Astrocyte (in vitro differentiated cells and primary cell): ENCODE measurements at regions not wholly inside any gene's neighbourhood (a gene's known extent, or its start where the extent isn't known, plus 50 kb on each side); places are given as distances from the start of the nearest gene placed in this dataset.

ENCODE experiments used
- DNase-seq: peaks from one replicate; pipeline ENCODE4 v3.0.0-alpha.2; 2010; ENCODE audit warnings: low read depth
- FAIRE-seq: peaks from 2 replicates; lab custom pipeline; 2011; peaks lifted over from hg19 to GRCh38; lab: Jason Lieb, UNC
- H2AFZ ChIP-seq: 2 replicates; pipeline ENCODE4 v1.6.0; 2012; ENCODE audit warnings: low read depth, low read length, inconsistent platforms
- H3K27ac ChIP-seq: 2 replicates; pipeline ENCODE4 v1.5.1; 2011; ENCODE audit warnings: low read depth, low read length, inconsistent platforms
- H3K27me3 ChIP-seq: 2 replicates; pipeline ENCODE4 v1.6.0; 2011; ENCODE audit warnings: low read length, inconsistent platforms; ENCODE audit not compliant: insufficient read depth
- H3K36me3 ChIP-seq: 2 replicates; pipeline ENCODE4 v1.5.1; 2011; ENCODE audit warnings: low read length, inconsistent platforms; ENCODE audit not compliant: insufficient read depth
- H3K4me1 ChIP-seq: 2 replicates; pipeline ENCODE4 v1.5.1; 2011; ENCODE audit warnings: low read length, inconsistent platforms; ENCODE audit not compliant: insufficient read depth
- H3K4me2 ChIP-seq: 2 replicates; pipeline ENCODE4 v1.6.0; 2012; ENCODE audit warnings: low read length, inconsistent platforms
- H3K4me3 ChIP-seq: 2 replicates; pipeline ENCODE4 v1.5.1; 2011; ENCODE audit warnings: low read depth, mild to moderate bottlenecking, low read length, inconsistent platforms; ENCODE audit not compliant: insufficient read depth
- H3K79me2 ChIP-seq: 2 replicates; pipeline ENCODE4 v1.6.0; 2012; ENCODE audit warnings: mild to moderate bottlenecking, low read length, inconsistent platforms; ENCODE audit not compliant: insufficient read depth
- H3K9ac ChIP-seq: 2 replicates; pipeline ENCODE4 v1.6.0; 2012; ENCODE audit warnings: mild to moderate bottlenecking, low read length, inconsistent platforms
- H3K9me3 ChIP-seq: 2 replicates; pipeline ENCODE4 v1.5.1; 2012; ENCODE audit warnings: low read depth, mild to moderate bottlenecking, low read length, inconsistent platforms; ENCODE audit not compliant: insufficient read depth
- H4K20me1 ChIP-seq: 2 replicates; pipeline ENCODE4 v1.6.0; 2012; ENCODE audit warnings: low read length, inconsistent platforms; ENCODE audit not compliant: insufficient read depth
- H3K27ac Mint-ChIP-seq: one replicate; pipeline ENCODE4 v1.8.0; 2021; ENCODE audit warnings: mild to moderate bottlenecking, mixed read lengths; ENCODE audit not compliant: unreplicated experiment
- H3K27me3 Mint-ChIP-seq: one replicate; pipeline ENCODE4 v1.8.0; 2021; ENCODE audit warnings: low read depth, mixed read lengths; ENCODE audit not compliant: unreplicated experiment
- H3K36me3 Mint-ChIP-seq: one replicate; pipeline ENCODE4 v1.8.0; 2021; ENCODE audit warnings: low read depth, mixed read lengths; ENCODE audit not compliant: unreplicated experiment
- H3K4me1 Mint-ChIP-seq: one replicate; pipeline ENCODE4 v1.8.0; 2021; ENCODE audit warnings: low read depth, mixed read lengths; ENCODE audit not compliant: unreplicated experiment
- H3K4me3 Mint-ChIP-seq: one replicate; pipeline ENCODE4 v1.8.0; 2021; ENCODE audit warnings: mild to moderate bottlenecking, moderate library complexity, mixed read lengths; ENCODE audit not compliant: unreplicated experiment
- H3K9me3 Mint-ChIP-seq: one replicate; pipeline ENCODE4 v1.8.0; 2021; ENCODE audit warnings: mild to moderate bottlenecking, mixed read lengths; ENCODE audit not compliant: unreplicated experiment
- CTCF ChIP-seq: IDR thresholded peaks from 2 replicates; pipeline ENCODE4 v1.5.1; 2011; ENCODE audit warnings: low read depth, mild to moderate bottlenecking, inconsistent platforms, low read length, moderate library complexity; ENCODE audit not compliant: insufficient read depth
- EZH2 ChIP-seq: IDR thresholded peaks from 2 replicates; pipeline ENCODE4 v1.6.1; 2012; ENCODE audit warnings: mild to moderate bottlenecking, low read length, inconsistent platforms; ENCODE audit not compliant: insufficient read depth

GRCh38 chr4:3671571-3672464 lies 94.4 kb upstream of the ADRA2C start:
- no peak for DNase-seq
- H2AFZ ChIP-seq, result no peak overlapping the region
- no peak overlapping the region for H3K4me3 ChIP-seq
- H3K36me3 ChIP-seq, result no peaks in the 10 kb centered on the region
- Mint-ChIP-seq H3K4me1 (no peaks in the 10 kb centered on the region), H3K27ac (no peak overlapping the region), H3K4me3 (no peak overlapping the region), H3K9me3 (peaks cover 9% of the 10 kb centered on the region), H3K27me3 (peaks cover 38% of the 10 kb centered on the region), H3K36me3 (peaks cover 10% of the 10 kb centered on the region)
- H3K4me2 ChIP-seq, result no peak overlapping the region
- no peaks in the 10 kb centered on the region for H4K20me1 ChIP-seq
- H3K9me3 ChIP-seq, result peaks cover 9% of the 10 kb centered on the region
- H3K9ac ChIP-seq, result no peak overlapping the region
- TF ChIP-seq CTCF (no peak), EZH2 (no peak)
- no peak overlapping the region for H3K27ac ChIP-seq
- no peaks in the 10 kb centered on the region for H3K4me1 ChIP-seq
- H3K79me2 ChIP-seq, result no peaks in the 10 kb centered on the region
- FAIRE-seq, result no peak
- peaks cover 2% of the 10 kb centered on the region for H3K27me3 ChIP-seq

- TF ChIP-seq CTCF (no peak), EZH2 (no peak)
- H3K4me3 Mint-ChIP-seq, result no peak overlapping the region
- H3K27me3 ChIP-seq, result no peaks in the 10 kb centered on the region
- H3K36me3 ChIP-seq, result no peaks in the 10 kb centered on the region
- no peaks in the 10 kb centered on the region for H3K4me1 Mint-ChIP-seq
- no peak for FAIRE-seq
- DNase-seq, result no peak
- no peak overlapping the region for H3K4me2 ChIP-seq
- no peak overlapping the region for H3K4me3 ChIP-seq
- H3K27me3 Mint-ChIP-seq, result peaks cover 34% of the 10 kb centered on the region
- H3K27ac Mint-ChIP-seq, result no peak overlapping the region
- H4K20me1 ChIP-seq, result no peaks in the 10 kb centered on the region
- no peaks in the 10 kb centered on the region for H3K79me2 ChIP-seq
- H3K9ac ChIP-seq, result no peak overlapping the region
- H3K9me3 Mint-ChIP-seq, result peaks cover 9% of the 10 kb centered on the region
- no peak overlapping the region for H2AFZ ChIP-seq
- no peaks in the 10 kb centered on the region for H3K4me1 ChIP-seq
- H3K36me3 Mint-ChIP-seq, result peaks cover 10% of the 10 kb centered on the region
- no peak overlapping the region for H3K27ac ChIP-seq
- H3K9me3 ChIP-seq, result peaks cover 9% of the 10 kb centered on the region
Observed at GRCh38 chr4:3670521-3671519, 95.4 kb upstream of the ADRA2C start.
